SK-N-MC (cell line): ENCODE measurements at regions not wholly inside any gene's neighbourhood (a gene's known extent, or its start where the extent isn't known, plus 50 kb on each side); places are given as distances from the start of the nearest gene placed in this dataset.

ENCODE experiments used
- DNase-seq: peaks from one replicate; pipeline ENCODE4 v3.0.0-alpha.2; 2011; ENCODE audit warnings: low read depth, low spot score
- H3K27ac ChIP-seq: fragments of 200-600 bp; sonication (generic); 2 replicates; pipeline ENCODE4 v1.5.1; 2016; ENCODE audit warnings: mixed run types
- H3K36me3 ChIP-seq: fragments of 200-600 bp; sonication (generic); 2 replicates; pipeline ENCODE4 v1.6.1; 2017; ENCODE audit warnings: antibody characterized with exemption, low read length, mixed read lengths; ENCODE audit not compliant: insufficient read depth
- H3K4me3 ChIP-seq: fragments of 200-600 bp; sonication (generic); 2 replicates; pipeline ENCODE4 v1.5.1; 2016
- H3K9ac ChIP-seq: fragments of 200-600 bp; sonication (generic); 2 replicates; pipeline ENCODE4 v1.8.0; 2017; ENCODE audit warnings: mixed run types, mixed read lengths; ENCODE audit not compliant: insufficient read length
- H3K9me3 ChIP-seq: fragments of 200-600 bp; sonication (generic); 2 replicates; pipeline ENCODE4 v1.6.1; 2017; ENCODE audit warnings: low read depth, mild to moderate bottlenecking, antibody characterized with exemption, low read length, moderate library complexity, mixed read lengths
- EZH2 ChIP-seq: fragments of 200-600 bp; sonication (generic); IDR thresholded peaks from one replicate; pipeline ENCODE4 v1.6.1; 2017; ENCODE audit warnings: antibody characterized with exemption
- FOXP2 ChIP-seq: optimal IDR thresholded peaks from 2 replicates; pipeline ENCODE3; 2011; ENCODE audit warnings: mild to moderate bottlenecking, moderate library complexity; ENCODE audit not compliant: insufficient read depth; ENCODE audit errors: extremely low read length, control extremely low read depth
- POLR2AphosphoS5 ChIP-seq: IDR thresholded peaks from 2 replicates; pipeline ENCODE4 v1.6.1; 2012; ENCODE audit warnings: mild to moderate bottlenecking, low read depth, low read length, borderline replicate concordance

DNA sequence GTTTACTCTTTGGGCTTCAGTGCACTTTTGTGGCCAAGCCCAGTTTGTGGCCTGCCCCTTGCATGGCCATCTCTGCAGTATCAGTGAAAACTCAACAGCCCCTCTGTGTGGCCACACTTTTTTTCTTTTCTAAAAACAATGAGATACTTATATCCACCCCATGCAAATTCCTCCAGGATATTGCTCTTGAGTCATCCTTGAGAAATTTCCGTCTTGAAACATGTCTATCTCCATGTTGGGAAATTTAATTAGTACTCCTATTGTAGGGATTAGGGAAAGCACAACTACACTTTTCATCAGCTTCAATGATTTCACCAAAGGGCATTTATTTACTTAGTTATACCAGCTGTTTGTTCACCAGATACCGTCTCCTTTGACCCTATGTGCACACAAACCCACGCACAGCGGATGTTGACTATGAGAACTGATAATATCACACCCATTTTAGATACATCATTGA lies 993.1 kb downstream of the TSN start:
- no peak overlapping the region for H3K9ac ChIP-seq
- no peaks in the 10 kb centered on the region for H3K9me3 ChIP-seq
- TF ChIP-seq FOXP2 (no peak), EZH2 (no peak), POLR2AphosphoS5 (no peak)
- no peaks in the 10 kb centered on the region for H3K36me3 ChIP-seq
- no peak for DNase-seq
- no peak overlapping the region for H3K4me3 ChIP-seq
- H3K27ac ChIP-seq: no peak overlapping the region

DNA sequence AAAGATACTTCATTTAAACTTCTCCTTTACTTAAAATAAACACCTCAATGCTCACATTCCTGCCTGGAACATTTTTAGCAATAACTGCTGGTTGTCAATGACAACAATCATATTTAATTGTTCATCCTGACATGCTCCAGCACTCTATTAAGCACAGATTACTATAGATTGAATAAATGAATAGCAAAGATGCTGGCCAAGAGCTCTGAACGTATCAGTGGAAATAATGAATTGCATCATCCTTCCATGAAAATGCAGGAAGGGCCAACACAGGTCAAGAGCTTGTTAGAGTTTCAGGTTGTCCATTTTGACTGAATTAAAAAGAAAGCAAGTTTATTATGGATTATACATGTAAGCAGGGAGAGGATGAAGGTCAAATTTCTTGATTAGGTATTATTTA lies 994.0 kb downstream of the TSN start:
- H3K9ac ChIP-seq: no peak overlapping the region
- no peaks in the 10 kb centered on the region for H3K36me3 ChIP-seq
- no peak for TF ChIP-seq FOXP2
- no peak for TF ChIP-seq EZH2
- TF ChIP-seq POLR2AphosphoS5: no peak
- H3K9me3 ChIP-seq: no peaks in the 10 kb centered on the region
- no peak overlapping the region for H3K4me3 ChIP-seq
- DNase-seq: no peak
- no peak overlapping the region for H3K27ac ChIP-seq

DNA sequence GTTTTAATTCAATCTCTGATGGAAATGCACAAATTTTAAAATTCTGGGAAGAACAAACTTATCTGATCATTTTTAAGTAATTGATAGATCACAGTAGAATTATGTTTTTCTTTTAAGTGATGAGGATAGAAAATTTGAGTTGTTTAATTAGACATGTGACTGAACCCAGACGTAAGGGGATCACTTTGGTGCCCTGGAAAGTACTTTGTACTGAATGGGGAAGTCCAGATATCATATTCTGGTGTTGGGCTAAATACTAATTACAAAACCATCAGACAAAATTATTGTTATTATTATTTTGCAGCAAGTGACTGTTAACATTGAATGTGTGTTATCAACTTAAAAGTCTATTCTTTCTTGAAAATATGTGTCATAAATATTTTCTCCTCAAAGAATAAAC lies 994.6 kb downstream of the TSN start:
- no peak for TF ChIP-seq EZH2
- TF ChIP-seq FOXP2: no peak
- no peak for TF ChIP-seq POLR2AphosphoS5

DNA sequence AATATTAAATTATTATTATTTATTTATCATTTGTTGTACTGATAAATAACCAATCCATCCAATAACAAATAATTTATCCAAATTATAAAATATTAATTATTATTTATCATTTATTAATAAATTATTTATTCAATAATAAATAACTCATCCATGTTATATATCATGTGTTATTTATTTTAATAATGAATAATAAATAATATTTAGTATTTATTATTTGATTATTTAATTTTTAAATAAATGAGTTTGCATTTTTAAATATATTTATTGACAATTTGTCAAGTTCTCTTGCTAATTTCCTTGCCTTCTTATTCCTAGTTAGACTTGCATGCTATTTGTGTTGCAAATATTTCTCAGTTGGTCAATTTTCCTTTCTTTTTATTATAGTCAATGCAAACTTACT lies 995.4 kb downstream of the TSN start:
- Histone ChIP-seq H3K27ac (no peak overlapping the region), H3K9ac (no peak overlapping the region), H3K36me3 (no peaks in the 10 kb centered on the region), H3K4me3 (no peak overlapping the region), H3K9me3 (no peaks in the 10 kb centered on the region)
- TF ChIP-seq POLR2AphosphoS5 (no peak), EZH2 (no peak)
- DNase-seq: no peak

More for the DNA sequence above, 994.6 kb downstream of the TSN start:
- no peaks in the 10 kb centered on the region for H3K36me3 ChIP-seq
- H3K27ac ChIP-seq: no peak overlapping the region
- no peaks in the 10 kb centered on the region for H3K9me3 ChIP-seq
- no peak for DNase-seq
- H3K9ac ChIP-seq: no peak overlapping the region
- H3K4me3 ChIP-seq: no peak overlapping the region

DNA sequence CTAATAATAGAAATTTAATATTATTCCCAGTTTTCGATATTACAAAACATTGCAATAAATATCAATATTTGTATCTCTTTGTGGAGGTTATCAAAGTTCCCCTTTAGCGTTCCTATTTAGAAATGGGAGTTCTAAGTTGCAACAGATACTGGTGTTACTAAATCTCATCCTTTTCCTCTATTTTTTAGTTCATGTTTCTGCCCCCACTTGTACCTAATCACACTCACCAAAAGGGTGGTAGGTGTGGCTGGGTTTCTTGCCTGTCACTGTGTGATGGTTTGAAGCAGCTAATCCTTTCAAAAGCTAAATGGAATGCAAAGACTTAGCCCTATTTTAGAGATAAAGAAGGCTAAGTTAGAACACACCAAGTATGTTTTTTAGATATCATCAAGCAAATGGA lies 997.9 kb downstream of the TSN start:
- H3K27ac ChIP-seq: no peak overlapping the region
- H3K9me3 ChIP-seq: no peaks in the 10 kb centered on the region

DNA sequence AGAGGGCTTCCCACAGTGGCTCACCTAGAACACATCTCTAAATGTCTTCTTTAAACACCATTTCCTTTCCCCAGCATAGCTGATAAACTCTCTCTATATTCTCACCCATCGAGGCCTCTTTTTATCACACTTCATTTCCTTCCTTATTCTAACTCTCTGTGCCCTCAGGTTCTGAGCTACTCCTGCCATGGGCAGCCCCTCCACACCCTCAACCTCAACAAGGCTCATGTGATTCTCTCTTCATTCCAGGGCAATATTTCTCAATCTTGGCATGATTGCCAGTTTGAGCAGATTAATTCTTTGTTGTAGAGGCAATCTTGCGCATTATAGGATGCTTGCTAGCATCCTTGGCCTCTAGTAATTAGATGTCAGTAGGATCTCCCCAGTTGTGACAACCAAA lies 999.1 kb downstream of the TSN start:
- Histone ChIP-seq H3K36me3 (no peaks in the 10 kb centered on the region), H3K9ac (no peak overlapping the region), H3K9me3 (no peaks in the 10 kb centered on the region), H3K4me3 (no peak overlapping the region), H3K27ac (no peak overlapping the region)
- no peak for DNase-seq
- TF ChIP-seq FOXP2 (no peak), POLR2AphosphoS5 (no peak), EZH2 (no peak)

More for the DNA sequence above, 997.9 kb downstream of the TSN start:
- TF ChIP-seq POLR2AphosphoS5: no peak
- no peak for TF ChIP-seq FOXP2
- TF ChIP-seq EZH2: no peak
- no peak for DNase-seq
- no peak overlapping the region for H3K4me3 ChIP-seq
- no peaks in the 10 kb centered on the region for H3K36me3 ChIP-seq
- no peak overlapping the region for H3K9ac ChIP-seq

DNA sequence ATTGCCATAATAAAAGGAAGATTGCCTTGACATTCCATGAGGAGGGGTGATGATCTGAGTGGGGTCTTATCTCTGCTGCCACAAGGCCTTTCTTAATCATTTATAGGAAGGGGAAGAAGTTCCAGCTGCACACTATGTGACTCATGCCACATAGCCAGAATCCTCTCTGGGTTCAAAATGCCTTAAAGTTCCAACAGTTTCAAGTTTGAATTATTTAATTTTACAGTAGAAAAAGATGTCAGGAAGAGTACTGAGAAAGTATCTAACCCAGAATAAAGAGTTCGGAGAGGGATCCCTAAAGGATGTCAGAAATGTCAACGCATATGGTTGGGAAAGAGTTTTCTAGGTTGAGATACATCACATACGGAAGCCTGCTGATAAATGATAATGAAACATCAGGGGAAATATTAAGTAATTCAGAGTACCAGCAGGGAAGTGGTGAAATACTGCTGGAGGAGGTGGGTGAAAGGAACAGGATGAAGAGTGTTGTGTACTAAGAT lies 999.9 kb downstream of the TSN start:
- Histone ChIP-seq H3K9me3 (no peaks in the 10 kb centered on the region), H3K27ac (no peak overlapping the region), H3K4me3 (no peak overlapping the region), H3K36me3 (no peaks in the 10 kb centered on the region), H3K9ac (no peak overlapping the region)
- no peak for DNase-seq
- no peak for TF ChIP-seq FOXP2
- no peak for TF ChIP-seq POLR2AphosphoS5
- no peak for TF ChIP-seq EZH2

DNA sequence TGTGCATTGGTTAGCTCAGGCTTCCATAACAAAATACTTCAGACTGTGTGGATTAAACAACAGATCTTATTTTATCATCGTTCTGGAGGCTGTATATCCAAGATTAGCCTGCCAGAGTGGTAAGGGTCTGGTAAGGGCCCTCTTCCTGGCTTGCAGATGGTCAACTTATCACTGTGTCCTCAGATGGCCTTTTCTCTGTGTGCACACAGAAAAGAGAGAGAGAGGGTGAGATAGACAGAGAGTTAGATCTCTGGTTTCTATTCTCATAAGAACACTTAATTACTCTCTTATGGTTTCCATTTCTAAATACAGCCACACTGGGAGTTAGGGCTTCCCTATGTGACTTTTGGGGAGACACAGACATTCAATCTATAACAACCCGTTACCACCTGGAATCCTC lies 1003.5 kb downstream of the TSN start:
- H3K9me3 ChIP-seq: no peaks in the 10 kb centered on the region
- no peak overlapping the region for H3K27ac ChIP-seq
- no peaks in the 10 kb centered on the region for H3K36me3 ChIP-seq
- DNase-seq: no peak
- H3K9ac ChIP-seq: no peak overlapping the region
- no peak for TF ChIP-seq POLR2AphosphoS5
- no peak for TF ChIP-seq EZH2
- no peak for TF ChIP-seq FOXP2
- H3K4me3 ChIP-seq: no peak overlapping the region

DNA sequence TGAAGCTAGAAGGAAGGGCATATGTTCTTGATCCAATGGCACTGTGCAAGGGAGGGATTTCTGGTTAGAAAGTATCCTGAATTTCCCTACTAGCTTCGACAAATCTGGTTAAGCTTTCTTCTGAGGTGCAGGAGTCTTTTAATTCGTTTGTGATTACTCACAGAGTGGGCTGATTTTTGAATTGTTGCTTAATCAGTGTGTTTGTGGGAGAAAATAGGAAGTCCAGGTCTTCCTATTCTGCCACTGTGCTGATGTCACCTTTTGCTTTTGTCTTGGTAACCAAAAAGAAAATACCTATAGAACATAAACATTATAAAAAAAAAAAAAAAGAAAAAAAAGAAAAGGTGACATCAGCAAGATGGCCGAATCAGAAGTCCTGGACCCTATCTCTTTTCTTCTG lies 1008.6 kb downstream of the TSN start:
- no peaks in the 10 kb centered on the region for H3K36me3 ChIP-seq
- no peak for TF ChIP-seq POLR2AphosphoS5
- no peak for DNase-seq
- H3K9ac ChIP-seq: no peak overlapping the region
- H3K9me3 ChIP-seq: no peaks in the 10 kb centered on the region
- H3K4me3 ChIP-seq: no peak overlapping the region
- no peak overlapping the region for H3K27ac ChIP-seq
